GM10266 (cell line): ENCODE measurements at regions not wholly inside any gene's neighbourhood (a gene's known extent, or its start where the extent isn't known, plus 50 kb on each side); places are given as distances from the start of the nearest gene placed in this dataset.

ENCODE experiments used
- DNase-seq: peaks from one replicate; pipeline ENCODE4 v3.0.0; 2012; ENCODE audit errors: extremely low spot score
- TF ChIP-seq, protein P1 (sequence below): IDR thresholded peaks from 2 replicates; pipeline ENCODE4 v1.5.1; 2012; ENCODE audit warnings: mild to moderate bottlenecking, low read depth; ENCODE audit not compliant: control insufficient read depth, insufficient read depth; ENCODE audit errors: missing control alignments

DNA sequence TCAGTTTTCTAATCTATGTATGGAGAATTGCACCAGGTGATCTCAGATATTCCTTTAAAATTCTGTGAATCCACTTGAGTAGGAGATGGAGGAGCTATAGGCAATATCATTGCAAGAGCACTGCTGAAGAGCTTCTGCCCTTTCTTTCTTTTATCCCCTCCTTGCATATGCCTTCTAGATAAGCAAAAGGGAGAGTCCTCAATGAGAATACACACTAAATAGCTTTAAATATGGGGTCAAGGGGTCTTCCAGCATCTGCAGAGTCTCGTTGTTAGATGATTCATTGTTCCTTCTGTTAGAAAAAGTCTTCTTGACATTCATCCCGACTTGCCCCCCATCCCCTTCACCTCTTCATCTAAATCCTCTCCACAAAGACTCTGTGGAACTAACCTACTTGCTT, 156.1 kb downstream of the PIK3R1 start:
- TF ChIP-seq, protein P1, sequence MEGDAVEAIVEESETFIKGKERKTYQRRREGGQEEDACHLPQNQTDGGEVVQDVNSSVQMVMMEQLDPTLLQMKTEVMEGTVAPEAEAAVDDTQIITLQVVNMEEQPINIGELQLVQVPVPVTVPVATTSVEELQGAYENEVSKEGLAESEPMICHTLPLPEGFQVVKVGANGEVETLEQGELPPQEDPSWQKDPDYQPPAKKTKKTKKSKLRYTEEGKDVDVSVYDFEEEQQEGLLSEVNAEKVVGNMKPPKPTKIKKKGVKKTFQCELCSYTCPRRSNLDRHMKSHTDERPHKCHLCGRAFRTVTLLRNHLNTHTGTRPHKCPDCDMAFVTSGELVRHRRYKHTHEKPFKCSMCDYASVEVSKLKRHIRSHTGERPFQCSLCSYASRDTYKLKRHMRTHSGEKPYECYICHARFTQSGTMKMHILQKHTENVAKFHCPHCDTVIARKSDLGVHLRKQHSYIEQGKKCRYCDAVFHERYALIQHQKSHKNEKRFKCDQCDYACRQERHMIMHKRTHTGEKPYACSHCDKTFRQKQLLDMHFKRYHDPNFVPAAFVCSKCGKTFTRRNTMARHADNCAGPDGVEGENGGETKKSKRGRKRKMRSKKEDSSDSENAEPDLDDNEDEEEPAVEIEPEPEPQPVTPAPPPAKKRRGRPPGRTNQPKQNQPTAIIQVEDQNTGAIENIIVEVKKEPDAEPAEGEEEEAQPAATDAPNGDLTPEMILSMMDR, result no peak
- DNase-seq, result no peak

DNA sequence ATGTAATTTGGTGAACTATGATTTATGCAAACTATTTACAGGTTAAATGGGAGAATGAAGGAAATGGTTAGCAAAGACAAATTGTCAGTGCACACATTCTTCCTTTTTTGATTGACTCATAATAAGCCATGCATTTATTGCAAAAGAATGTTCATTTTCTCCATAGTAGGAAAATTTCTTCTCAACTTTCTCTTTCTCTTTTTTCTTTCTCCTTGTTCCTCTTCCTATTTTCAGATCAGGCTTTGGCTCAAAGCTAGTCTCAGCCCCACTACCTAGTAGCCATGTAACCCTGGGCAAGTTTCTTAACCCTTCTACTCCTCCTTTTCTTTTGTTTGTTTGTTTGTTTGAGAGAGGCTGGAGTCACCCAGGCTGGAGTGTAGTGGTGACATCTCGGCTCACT, 156.6 kb downstream of the PIK3R1 start:
- no peak for DNase-seq
- TF ChIP-seq, protein P1, result no peak

DNA sequence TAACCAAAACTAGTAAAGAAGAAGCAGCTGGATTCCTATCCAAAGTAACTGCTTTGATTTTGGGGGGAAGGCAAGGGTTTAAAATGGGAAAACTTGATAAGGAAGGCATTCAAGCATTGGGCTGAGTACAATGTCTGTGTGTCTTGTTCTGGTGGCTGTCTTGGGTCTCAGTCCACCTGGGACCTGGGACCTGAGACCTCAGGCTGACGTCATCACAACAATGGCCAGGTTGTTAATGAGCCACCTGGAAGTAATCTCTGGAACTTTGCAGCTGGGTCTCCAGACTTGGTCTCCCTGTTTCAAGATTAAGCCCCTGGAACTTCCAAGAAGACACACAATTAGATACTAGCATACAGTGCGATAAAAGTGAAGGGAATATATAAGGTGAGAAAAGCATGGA, 157.5 kb downstream of the PIK3R1 start:
- TF ChIP-seq, protein P1, result no peak
- no peak for DNase-seq

DNA sequence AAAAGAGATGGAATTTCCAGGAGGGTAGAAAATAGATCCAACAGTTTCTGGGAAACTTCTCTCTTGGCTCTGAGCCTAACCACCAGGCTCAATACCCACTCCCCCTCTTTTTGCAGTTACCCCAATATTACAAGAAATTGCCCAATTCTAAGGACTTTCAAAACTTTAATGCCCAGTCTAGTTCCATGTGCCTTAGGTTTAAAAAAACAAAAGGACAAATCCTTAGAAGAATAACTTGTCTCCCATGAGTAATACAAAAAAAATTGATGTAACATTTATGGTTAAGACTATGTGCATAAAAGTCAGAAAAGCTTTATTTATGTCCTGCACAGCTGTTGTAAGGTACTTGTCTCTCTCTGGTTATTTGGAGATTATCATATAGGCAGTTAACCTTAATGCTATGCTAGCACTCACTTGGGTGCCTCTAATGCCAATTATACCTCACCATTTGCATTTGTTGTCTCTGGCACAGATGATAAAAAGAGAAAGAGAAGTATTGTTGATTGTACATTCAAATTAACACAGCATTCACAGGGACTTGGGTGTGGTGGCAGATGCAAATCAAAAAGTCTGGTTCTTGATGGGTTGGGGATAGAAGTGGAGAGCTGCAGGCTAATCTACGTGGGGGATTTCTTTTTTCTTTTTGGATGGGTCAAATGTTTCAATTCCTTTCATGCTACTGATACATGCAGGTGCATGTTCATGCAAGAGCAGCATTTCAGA, 159.4 kb downstream of the PIK3R1 start:
- DNase-seq, result no peak

DNA sequence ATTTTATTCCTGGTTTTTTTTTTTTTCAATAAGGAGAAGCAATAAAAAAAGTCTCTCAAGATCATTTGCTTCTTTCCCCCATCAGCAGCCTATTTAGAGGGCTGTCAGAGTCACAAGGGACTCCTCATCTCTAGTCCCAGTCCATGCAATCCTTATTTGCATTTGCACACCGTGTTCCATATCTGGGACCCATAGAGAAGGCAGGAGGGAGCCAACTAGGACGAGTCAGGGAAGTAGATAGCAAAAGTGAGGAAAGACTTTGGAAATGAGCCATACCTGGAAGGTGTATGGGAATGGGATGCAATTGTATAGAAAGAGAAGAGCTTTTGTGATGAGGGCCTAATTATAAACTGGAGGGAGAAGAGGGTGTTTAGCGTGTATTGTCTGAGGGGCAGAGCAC, 160.0 kb downstream of the PIK3R1 start:
- TF ChIP-seq, protein P1, result no peak
- DNase-seq, result no peak

More for the DNA sequence above, 159.4 kb downstream of the PIK3R1 start:
- TF ChIP-seq, protein P1, result no peak

DNA sequence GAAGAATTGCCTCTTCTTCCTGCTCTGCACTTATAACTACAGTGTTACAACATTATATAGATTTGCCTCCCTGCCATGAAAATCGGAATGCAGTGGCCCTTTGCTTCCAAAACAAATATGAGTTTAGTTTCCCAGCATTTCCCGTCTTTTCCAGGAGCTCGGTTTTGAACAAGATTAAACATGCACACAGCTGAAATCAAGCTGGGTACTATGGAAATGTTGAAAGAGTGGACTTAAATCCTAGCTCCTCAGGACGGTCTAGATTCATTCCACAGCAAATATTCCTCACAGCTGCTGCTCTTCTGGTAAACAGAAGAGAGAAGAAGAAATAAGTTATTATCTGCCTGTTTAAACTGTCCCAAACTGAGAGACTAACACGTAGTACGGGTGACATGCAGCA, 161.4 kb downstream of the PIK3R1 start:
- no peak for DNase-seq
- TF ChIP-seq, protein P1, result no peak

DNA sequence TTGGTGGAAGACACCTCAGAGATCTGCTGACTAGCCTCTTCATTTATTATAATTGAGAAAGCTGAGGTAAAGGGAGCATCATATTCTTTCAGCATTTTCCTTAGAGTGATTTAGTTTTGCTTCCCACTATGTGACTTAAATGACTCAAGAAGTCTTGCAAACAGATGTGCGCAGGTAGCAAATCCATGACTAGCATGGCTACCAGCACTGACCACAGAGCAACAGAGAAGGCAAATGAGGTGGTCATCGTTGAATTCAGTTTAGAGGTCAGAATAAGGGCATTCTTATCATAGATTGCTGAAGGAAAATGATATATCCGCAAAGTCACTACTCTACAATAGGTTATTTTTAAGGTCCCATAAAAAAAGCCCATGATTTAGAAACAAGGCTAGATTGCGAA, 162.2 kb downstream of the PIK3R1 start:
- no peak for DNase-seq
- TF ChIP-seq, protein P1, result no peak
